ENCODE measurements at regions not wholly inside any gene's neighbourhood (a gene's known extent, or its start where the extent isn't known, plus 50 kb on each side); places are given as distances from the start of the nearest gene placed in this dataset.

DNA sequence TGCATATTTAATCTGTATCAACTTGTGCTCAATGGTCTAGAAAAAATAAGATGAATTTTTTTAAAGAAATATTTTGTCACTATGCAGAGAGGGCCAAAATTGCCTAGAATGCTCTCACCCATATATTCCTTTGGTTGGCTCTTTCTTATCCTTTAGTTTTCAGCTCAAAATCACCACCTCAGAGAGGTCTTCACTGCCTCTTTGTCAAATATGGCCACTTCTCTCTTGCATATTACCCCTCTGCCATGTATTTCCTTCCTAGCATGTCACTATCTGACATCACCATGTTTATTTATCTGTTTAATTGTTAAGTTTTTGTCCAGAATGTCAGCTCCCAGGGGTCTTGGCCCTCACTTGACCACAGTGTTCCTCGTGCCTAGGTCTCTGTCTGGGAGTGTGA lies 535.2 kb upstream of the CDH2 start:
- no peak for DNase-seq (ENCODE audit: low read depth)

DNA sequence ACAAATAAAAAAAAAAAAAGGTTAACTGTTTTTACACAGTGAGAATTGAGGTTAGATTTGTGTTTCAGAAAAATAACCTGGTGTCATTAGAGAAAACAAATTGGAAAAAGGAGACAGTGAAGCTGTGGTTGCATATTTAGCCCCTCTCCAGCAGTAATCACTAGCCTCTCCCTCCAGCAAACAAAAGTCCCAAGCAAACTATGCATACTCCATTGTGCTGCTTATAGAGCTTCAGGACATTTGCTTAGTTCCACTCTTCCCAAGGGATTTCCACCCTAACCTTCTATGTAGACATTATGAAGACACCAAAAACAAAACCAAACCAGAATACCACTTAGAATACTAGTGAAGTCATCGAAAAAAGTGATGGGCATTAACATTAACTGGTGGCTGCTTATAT lies 534.2 kb upstream of the CDH2 start:
- no peak for DNase-seq (ENCODE audit: low read depth)

GRCh38 chr18:28707006-28707405 lies 530.1 kb upstream of the CDH2 start:
- DNase-seq (ENCODE audit: low read depth): no peak

GRCh38 chr18:28706397-28706796 lies 529.5 kb upstream of the CDH2 start:
- DNase-seq (ENCODE audit: low read depth): no peak

- no peak for DNase-seq (ENCODE audit: low read depth)
These were observed 528.6 kb upstream of the CDH2 start for GRCh38 chr18:28705482-28705881.

- no peak for DNase-seq (ENCODE audit: low read depth)
These were observed 515.4 kb upstream of the CDH2 start for GRCh38 chr18:28692337-28692736.

- DNase-seq (ENCODE audit: low read depth): no peak
These were observed 514.5 kb upstream of the CDH2 start for GRCh38 chr18:28691496-28691840.

DNA sequence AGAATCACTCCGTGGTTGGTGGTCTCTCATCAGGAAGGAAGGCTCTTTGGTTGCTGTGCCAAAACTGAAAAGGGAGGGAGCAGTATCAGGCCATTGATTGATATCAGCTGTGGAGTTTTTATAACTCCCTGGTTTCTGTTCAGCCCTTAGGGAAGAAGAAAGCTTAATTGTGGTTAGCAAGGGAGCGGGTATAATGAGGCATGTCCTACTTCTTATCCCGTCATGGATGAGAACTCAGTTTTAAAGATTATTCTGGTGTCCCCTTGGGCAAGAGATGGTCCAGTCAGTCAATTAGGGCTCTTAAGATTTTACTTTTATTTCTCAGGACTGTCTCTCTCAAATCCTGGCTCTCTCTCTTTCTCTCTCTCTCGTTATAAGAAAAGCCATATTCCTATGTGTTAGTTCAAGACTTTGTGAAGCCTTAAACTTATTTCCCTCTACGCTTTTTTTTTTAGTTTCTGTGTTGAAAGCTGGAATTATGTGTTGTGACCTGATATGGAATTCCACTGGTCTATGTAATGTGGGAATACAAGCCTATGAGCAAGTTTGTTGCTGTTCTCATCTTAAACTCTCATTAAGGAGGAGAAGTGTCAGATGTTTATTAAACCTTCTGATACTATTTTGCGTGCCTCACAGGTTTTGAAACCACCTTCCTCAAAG lies 514.0 kb upstream of the CDH2 start:
- no peak for DNase-seq (ENCODE audit: low read depth)

DNA sequence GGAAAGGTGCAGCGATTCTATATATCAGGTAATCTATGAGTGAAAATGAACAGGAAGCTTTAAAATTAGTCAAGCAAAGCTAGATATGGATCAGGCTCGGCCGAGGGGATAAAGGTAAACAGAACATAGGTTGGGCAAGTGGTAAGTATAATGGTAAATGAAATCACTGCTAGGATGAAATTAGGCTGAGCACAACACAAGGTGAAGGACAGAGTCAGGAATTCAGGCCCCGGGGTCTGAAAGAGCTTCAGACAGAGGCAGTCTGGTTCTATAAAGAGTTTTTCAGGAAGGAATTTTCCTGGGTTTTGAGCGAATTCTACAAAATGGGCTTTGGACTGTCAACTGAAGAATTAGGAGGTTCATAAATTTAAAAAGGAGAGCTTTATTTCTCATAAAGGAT lies 513.2 kb upstream of the CDH2 start:
- no peak for DNase-seq (ENCODE audit: low read depth)

DNA sequence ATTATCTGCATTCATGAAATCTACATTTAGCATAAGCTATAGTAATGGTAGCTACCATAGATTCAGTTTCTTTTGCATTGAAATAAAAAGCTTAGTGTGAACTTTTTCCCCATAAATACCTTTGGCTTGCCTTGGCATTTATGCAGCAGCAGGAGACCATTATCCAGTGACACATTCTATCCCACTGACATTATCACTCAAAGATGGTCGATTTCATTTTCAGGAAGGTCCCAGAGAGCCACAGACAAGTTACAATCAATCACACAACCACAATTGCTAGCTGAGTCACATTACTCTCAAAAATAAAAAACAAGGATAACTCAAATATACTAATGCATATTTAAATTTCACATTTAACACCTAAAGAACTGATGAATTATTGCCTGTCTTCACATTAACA lies 512.7 kb upstream of the CDH2 start:
- no peak for DNase-seq (ENCODE audit: low read depth)

DNA sequence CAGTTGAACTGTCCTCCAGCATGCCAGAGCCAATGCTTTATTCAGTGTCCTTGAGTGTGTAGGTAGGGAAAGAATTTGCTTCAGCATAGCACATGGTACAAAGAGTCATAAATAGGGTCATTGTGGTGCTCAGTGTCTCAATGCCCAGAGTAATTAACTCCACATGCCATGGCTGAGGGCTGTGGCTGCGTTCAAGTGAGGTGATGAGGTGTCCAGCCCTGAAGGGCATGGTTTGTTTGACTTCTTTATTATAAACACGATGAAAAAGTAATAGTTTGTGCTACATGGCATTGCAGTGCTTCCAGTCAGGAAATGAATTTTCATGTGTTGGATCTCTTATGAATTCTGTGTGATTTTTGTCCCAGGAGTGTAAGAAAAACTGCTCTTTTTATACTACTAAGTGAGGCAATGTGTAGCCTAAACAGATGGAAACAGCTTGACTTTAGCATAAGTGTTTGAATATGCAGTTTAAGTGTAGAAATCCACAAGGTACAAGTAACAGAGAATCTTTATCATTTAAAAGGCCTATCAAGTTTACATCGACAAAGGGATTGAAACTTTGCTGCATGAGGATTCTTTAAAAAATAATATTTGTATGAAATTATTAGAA lies 507.9 kb upstream of the CDH2 start:
- no peak for DNase-seq (ENCODE audit: low read depth)

DNA sequence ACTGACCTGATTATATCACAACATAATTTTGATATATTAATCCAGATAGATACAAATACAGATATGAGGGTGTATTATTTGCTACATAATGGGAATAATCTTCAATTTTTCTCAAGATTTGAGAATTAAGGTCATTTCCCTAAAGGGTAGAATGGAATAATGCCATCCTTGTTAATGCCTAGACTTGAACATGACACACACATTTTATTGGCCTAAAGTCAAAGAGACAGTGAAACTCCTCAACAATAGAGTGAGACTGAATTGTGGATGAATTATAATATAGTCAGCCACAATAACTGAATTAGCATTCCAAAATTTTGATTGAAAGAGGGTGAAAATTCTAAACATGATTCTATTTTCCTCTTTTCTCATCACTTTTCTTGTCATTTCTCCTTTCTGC lies 506.0 kb upstream of the CDH2 start:
- no peak for DNase-seq (ENCODE audit: low read depth)

DNA sequence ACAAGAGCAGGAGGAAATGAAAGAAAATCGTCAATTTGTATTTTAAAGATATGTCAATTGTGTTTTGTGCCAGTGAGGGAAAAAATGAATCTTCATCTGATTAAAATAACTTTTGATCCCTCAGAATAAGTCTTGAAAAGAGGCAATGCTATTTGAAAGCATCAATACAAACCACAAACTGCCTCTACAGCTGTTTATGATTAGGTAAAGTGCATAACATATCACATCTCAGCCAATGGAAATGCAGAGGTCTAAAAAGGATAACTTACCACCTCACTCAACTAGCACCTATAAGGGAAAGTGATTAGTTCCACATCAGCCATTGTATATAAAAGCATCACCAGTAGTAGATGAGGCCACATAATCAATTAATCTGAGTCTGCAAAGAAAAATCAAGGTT lies 492.2 kb upstream of the CDH2 start:
- DNase-seq (ENCODE audit: low read depth): no peak

- DNase-seq (ENCODE audit: low read depth): no peak
These were observed 489.3 kb upstream of the CDH2 start for GRCh38 chr18:28666216-28666615.

GRCh38 chr18:28657961-28658360 lies 481.0 kb upstream of the CDH2 start:
- DNase-seq (ENCODE audit: low read depth): peak; percentile 4

GRCh38 chr18:28652654-28653053 lies 475.7 kb upstream of the CDH2 start:
- DNase-seq (ENCODE audit: low read depth): no peak

DNA sequence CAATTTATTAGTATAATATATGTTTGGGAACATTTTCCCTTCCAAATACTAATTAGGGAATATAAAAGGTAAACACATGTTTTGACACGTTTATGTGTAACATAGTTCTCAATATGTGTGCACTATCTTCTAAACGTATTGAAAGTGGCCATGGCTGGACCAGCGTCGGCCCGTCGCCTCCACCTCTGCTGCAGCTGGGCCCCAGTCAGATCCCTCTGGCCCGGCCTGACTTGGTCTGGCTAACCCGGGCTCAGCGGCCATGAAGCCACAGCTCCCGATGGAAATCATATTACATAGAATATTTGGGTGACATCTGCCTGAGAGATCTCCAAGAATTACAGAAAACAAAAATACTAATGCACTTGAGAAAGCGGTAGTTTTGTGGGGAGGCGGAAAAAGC lies 474.4 kb upstream of the CDH2 start:
- no peak for DNase-seq (ENCODE audit: low read depth)

GRCh38 chr18:28650860-28651259 lies 473.9 kb upstream of the CDH2 start:
- no peak for DNase-seq (ENCODE audit: low read depth)

DNA sequence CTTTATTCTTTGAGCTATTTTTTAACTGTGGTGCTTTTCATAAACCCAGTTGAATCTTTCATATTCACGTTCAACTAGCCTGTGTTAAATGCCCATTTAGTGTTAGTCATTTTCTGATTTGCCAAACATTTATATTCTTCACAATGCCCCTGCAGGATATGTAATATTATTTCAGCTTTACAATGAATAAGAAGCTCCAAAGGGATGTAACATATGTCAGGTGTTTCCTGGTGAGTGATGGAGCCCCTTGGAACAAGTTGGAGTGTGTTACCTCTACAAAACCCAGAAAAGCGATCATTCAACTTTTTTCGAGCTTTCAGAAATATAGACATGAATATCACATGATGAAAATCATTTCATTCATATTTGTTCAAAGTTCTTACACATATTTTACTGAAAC lies 471.0 kb upstream of the CDH2 start:
- DNase-seq (ENCODE audit: low read depth): no peak

GRCh38 chr18:28637897-28638296 lies 461.0 kb upstream of the CDH2 start:
- no peak for DNase-seq (ENCODE audit: low read depth)

DNA sequence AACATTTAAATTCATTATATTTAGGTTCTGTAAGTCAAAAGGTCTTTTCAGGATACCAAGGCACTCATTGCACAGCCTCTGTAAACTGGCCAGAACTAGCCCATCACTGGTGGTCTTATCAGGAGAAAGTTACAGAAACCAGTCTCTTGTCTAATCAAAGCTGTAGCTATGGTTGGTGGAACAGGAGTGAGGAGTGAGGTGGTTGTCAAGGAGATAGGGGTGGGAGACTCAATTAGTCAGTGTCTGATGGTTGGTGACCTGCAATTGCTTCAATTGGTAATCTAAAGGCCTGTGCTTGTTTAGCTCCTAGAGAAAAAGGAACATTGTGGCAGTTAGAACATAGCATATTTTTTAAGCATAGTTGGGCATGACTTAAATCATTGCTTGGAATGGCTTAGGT lies 458.6 kb upstream of the CDH2 start:
- DNase-seq (ENCODE audit: low read depth): no peak

GRCh38 chr18:28626756-28627155 lies 449.8 kb upstream of the CDH2 start:
- DNase-seq (ENCODE audit: low read depth): no peak

GRCh38 chr18:28607991-28608390 lies 431.1 kb upstream of the CDH2 start:
- DNase-seq (ENCODE audit: low read depth): no peak

- no peak for DNase-seq (ENCODE audit: low read depth)
These were observed 429.8 kb upstream of the CDH2 start for GRCh38 chr18:28606686-28607085.

Data from HS-27A (cell line).